WTC11 (cell line): ENCODE measurements at regions not wholly inside any gene's neighbourhood (a gene's known extent, or its start where the extent isn't known, plus 50 kb on each side); places are given as distances from the start of the nearest gene placed in this dataset.

Source experiments
- AFF4 ChIP-seq: sonication (generic); formaldehyde crosslinking; IDR thresholded peaks from 2 replicates; pipeline ENCODE4 v1.8.1; 2023; ENCODE audit warnings: mild to moderate bottlenecking, missing genetic modification reagents, borderline replicate concordance
- ATF3 ChIP-seq: sonication (generic); formaldehyde crosslinking; conservative IDR thresholded peaks from 2 replicates; pipeline ENCODE4 v1.8.1; 2022; ENCODE audit warnings: mild to moderate bottlenecking, missing genetic modification reagents
- ATF6 ChIP-seq: sonication (generic); formaldehyde crosslinking; IDR thresholded peaks from 2 replicates; pipeline ENCODE4 v1.8.1; 2023; ENCODE audit warnings: mild to moderate bottlenecking, missing genetic modification reagents
- CBFB ChIP-seq: sonication (generic); formaldehyde crosslinking; IDR thresholded peaks from 2 replicates; pipeline ENCODE4 v1.8.1; 2022; ENCODE audit warnings: mild to moderate bottlenecking, low read depth, missing genetic modification reagents
- CTCF ChIP-seq: fragments of 200-600 bp; IDR thresholded peaks from 2 replicates; pipeline ENCODE4 v1.8.0; 2022; ENCODE audit warnings: antibody characterized with exemption
- E2F1 ChIP-seq: sonication (generic); formaldehyde crosslinking; IDR thresholded peaks from 2 replicates; pipeline ENCODE4 v1.8.0; 2022; ENCODE audit warnings: mild to moderate bottlenecking, missing genetic modification reagents
- ERG ChIP-seq: fragments of 250-450 bp; sonication (Bioruptor Pico); IDR thresholded peaks from 2 replicates; pipeline ENCODE4 v1.8.0; 2021; ENCODE audit warnings: mild to moderate bottlenecking
- FOXP1 ChIP-seq: sonication (generic); formaldehyde crosslinking; IDR thresholded peaks from 2 replicates; pipeline ENCODE4 v1.8.0; 2022; ENCODE audit warnings: missing genetic modification reagents, mild to moderate bottlenecking, moderate library complexity, borderline replicate concordance
- NR3C1 ChIP-seq: sonication (generic); formaldehyde crosslinking; conservative IDR thresholded peaks from 2 replicates; pipeline ENCODE4 v1.8.1; 2023; ENCODE audit warnings: low read depth, mild to moderate bottlenecking, missing genetic modification reagents
- SP1 ChIP-seq: sonication (generic); formaldehyde crosslinking; conservative IDR thresholded peaks from 2 replicates; pipeline ENCODE4 v1.8.1; 2022; ENCODE audit warnings: missing genetic modification reagents
- STAT6 ChIP-seq: sonication (generic); formaldehyde crosslinking; conservative IDR thresholded peaks from 2 replicates; pipeline ENCODE4 v1.8.1; 2023; ENCODE audit warnings: mild to moderate bottlenecking, low read depth, missing genetic modification reagents, moderate library complexity
- USF2 ChIP-seq: sonication (generic); formaldehyde crosslinking; IDR thresholded peaks from 2 replicates; pipeline ENCODE4 v1.8.1; 2023; ENCODE audit warnings: mild to moderate bottlenecking, missing genetic modification reagents, moderate library complexity
- ZNF232 ChIP-seq: sonication (generic); formaldehyde crosslinking; IDR thresholded peaks from 2 replicates; pipeline ENCODE4 v1.8.0; 2022; ENCODE audit warnings: mild to moderate bottlenecking, missing genetic modification reagents
- ZNF317 ChIP-seq: sonication (generic); formaldehyde crosslinking; IDR thresholded peaks from 2 replicates; pipeline ENCODE4 v1.8.1; 2023; ENCODE audit warnings: low read depth, mild to moderate bottlenecking, moderate library complexity, missing genetic modification reagents, borderline replicate concordance

- TF ChIP-seq USF2 (no peak), CTCF (no peak), SP1 (no peak), ATF3 (CRISPR knock-in tag) (no peak), FOXP1 (CRISPR knock-in tag) (no peak), ATF6 (CRISPR knock-in tag) (no peak), NR3C1 (no peak), CBFB (CRISPR knock-in tag) (no peak), E2F1 (CRISPR knock-in tag) (no peak), ZNF317 (CRISPR knock-in tag) (no peak), ZNF232 (CRISPR knock-in tag) (no peak), STAT6 (no peak), ERG (CRISPR knock-in tag) (no peak), AFF4 (CRISPR knock-in tag) (no peak)
Observed at GRCh38 chr6:134642819-134643218, 307.1 kb downstream of the ALDH8A1 start.
